Epithelial cell of esophagus (primary cell): ENCODE measurements at regions not wholly inside any gene's neighbourhood (a gene's known extent, or its start where the extent isn't known, plus 50 kb on each side); places are given as distances from the start of the nearest gene placed in this dataset.

ENCODE experiments used
- DNase-seq: peaks from one replicate; pipeline ENCODE4 v3.0.0; 2010; ENCODE audit warnings: low read depth
- H3K4me3 ChIP-seq: 2 replicates; pipeline ENCODE4 v1.5.1; 2011; ENCODE audit warnings: mild to moderate bottlenecking, low read length, control low read depth
- TF ChIP-seq, protein P1 (sequence below): IDR thresholded peaks from 2 replicates; pipeline ENCODE4 v1.5.1; 2011; ENCODE audit warnings: low read depth, mild to moderate bottlenecking, low read length, control low read depth, inconsistent platforms; ENCODE audit not compliant: insufficient read depth; ENCODE audit errors: missing control alignments

DNA sequence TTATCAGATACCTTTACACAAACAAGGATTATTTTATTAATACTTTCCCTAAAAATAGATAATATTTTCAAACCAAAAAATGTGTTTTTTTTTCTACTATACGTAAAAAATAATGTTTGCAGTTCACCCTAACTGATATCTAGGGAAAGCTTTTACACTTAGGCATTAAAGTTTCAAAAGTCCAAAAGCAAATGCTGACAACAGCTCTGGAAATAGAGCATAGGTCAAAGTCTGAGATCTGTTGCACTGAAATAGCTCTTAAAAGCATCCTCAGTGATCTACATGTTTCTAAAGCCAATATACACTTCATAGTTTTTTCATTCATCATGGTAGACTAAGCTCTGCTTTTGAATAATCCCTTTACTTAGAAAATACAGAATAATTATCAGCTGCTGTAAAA is 222.8 kb downstream of the TRAM1L1 start:
- no peak overlapping the region for H3K4me3 ChIP-seq
- no peak for DNase-seq
- TF ChIP-seq, protein P1, sequence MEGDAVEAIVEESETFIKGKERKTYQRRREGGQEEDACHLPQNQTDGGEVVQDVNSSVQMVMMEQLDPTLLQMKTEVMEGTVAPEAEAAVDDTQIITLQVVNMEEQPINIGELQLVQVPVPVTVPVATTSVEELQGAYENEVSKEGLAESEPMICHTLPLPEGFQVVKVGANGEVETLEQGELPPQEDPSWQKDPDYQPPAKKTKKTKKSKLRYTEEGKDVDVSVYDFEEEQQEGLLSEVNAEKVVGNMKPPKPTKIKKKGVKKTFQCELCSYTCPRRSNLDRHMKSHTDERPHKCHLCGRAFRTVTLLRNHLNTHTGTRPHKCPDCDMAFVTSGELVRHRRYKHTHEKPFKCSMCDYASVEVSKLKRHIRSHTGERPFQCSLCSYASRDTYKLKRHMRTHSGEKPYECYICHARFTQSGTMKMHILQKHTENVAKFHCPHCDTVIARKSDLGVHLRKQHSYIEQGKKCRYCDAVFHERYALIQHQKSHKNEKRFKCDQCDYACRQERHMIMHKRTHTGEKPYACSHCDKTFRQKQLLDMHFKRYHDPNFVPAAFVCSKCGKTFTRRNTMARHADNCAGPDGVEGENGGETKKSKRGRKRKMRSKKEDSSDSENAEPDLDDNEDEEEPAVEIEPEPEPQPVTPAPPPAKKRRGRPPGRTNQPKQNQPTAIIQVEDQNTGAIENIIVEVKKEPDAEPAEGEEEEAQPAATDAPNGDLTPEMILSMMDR = no peak

DNA sequence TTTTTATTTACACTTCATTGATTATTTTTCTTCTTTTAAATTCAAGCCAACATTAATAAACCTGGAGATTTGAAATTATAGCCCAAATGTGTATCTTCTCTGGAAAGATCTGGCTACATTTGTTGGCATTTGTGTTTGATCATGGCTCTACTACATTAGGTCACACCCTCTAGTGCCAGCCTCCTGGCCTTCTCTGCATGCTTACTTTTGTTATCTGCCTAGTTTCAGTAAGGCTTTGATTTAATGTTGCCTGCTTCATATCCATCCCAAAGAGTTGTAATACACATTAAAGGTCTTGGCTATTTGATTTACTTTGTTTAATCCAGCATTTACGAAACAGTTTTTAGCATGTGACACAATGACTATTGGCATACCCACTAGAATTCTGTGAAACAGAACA is 224.5 kb downstream of the TRAM1L1 start:
- TF ChIP-seq, protein P1 = no peak
- no peak for DNase-seq
- no peak overlapping the region for H3K4me3 ChIP-seq

DNA sequence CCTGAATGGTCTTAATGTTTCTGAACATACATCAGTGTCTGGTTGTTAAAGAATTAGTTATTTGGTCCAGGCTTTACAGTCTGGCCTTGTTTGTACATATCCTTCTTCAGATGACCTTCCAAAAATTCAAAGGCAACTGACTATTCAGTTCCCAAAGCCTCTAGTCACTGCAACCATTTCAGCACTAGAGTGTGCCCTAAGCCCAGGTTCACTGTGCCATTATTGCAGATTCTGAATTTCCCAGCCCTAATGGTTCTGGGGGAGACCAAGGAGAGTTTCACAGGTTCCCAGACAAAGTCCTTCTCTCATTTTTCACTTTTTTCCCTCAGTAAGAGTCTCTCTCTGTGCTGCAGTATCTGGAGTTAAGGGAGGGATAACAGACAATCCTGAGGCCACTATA is 235.8 kb downstream of the TRAM1L1 start:
- H3K4me3 ChIP-seq = no peak overlapping the region
- no peak for DNase-seq
- TF ChIP-seq, protein P1 = no peak

DNA sequence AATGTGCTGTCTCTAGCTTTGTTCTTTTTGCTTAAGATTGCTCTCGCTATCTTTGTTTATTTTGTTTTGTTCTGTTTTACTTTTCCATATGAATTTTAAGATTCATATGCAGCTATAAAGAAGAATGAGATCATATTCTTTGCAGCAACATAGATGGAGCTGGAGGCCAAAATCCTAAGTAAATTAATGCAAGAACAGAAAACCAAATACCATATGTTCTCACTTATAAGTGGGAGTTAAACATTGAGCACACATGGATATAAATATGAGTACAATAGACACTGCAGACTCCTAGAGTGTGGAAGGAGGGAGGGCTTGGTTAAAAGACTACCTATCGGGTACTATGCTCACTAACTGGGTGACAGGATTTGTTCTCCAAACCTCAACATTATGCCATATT is 237.8 kb downstream of the TRAM1L1 start:
- DNase-seq = no peak
- TF ChIP-seq, protein P1 = no peak
- H3K4me3 ChIP-seq = no peak overlapping the region

DNA sequence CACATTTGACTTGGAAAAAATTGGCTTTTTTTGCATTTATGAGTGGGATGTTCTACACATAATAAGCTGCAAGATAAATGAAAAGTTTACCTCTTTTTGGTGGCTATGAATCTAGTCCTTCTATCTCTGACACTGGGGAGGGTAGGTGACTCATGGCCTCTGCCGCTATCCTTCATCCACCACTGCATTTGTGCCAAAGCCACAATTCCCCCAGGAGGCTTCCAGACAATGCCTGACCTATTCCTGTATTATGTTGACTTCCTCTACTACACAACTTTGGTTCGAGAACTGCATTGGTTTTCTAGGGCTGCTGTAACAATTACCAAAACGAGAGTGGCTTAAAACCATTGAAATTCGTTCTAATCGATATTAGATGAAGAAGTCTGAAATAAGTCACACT is 245.6 kb downstream of the TRAM1L1 start:
- no peak overlapping the region for H3K4me3 ChIP-seq
- TF ChIP-seq, protein P1 = no peak
- DNase-seq = no peak

DNA sequence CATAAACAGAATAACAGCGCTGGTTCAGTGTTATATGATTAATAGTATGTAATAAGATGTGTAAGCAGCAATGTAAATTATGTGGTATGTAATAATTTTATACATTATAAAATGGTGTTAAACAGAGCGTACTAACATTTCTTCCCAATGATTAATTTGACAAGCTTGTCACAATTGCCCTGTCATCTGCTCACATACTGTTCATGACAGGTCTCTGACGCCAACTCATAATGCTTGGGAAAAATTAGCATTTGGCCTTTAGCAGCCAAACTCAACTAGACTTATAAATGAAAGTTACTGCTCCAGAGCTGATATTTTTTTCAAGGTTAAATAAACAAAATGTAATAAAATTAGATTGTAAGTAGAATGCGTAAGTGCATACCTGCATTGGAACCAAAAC is 246.8 kb downstream of the TRAM1L1 start:
- TF ChIP-seq, protein P1 = no peak
- H3K4me3 ChIP-seq = no peak overlapping the region
- no peak for DNase-seq

DNA sequence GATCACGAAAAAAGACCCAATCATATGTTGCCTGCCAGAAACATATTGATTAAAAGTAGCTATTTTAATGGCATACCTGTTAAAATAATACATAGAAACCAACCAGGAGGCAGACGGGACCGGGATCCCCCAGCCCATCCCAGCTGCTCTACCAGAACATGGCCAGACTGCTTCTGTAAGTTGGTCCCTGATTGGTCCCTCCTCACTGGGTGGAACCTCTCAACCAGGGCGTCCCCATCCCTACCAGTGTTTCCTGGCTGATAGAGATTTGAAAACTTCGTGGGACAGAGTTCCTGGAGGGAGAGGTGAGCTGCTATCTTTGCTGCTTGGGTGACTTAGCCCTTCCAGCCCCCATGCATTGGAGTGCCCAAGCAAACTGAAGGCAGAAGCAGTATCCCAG is 256.2 kb downstream of the TRAM1L1 start:
- no peak for DNase-seq
- H3K4me3 ChIP-seq = no peak overlapping the region
- TF ChIP-seq, protein P1 = no peak
